HG03097 (cell line): ENCODE measurements at regions not wholly inside any gene's neighbourhood (a gene's known extent, or its start where the extent isn't known, plus 50 kb on each side); places are given as distances from the start of the nearest gene placed in this dataset.
"Not testable (repeated sequence)": the region's sequence is repeated elsewhere in the genome, so short reads cannot be mapped to it uniquely, and the experiment has no call there.

ENCODE experiments used
- ATAC-seq: cut with Tn5 transposase; IDR thresholded peaks from one replicate; pipeline ENCODE4 v1.9.1; 2021; ENCODE audit not compliant: unreplicated experiment, low FRiP score

GRCh38 chr6:4344317-4344899, 209.0 kb upstream of the ECI2 start:
- no peak for ATAC-seq

DNA sequence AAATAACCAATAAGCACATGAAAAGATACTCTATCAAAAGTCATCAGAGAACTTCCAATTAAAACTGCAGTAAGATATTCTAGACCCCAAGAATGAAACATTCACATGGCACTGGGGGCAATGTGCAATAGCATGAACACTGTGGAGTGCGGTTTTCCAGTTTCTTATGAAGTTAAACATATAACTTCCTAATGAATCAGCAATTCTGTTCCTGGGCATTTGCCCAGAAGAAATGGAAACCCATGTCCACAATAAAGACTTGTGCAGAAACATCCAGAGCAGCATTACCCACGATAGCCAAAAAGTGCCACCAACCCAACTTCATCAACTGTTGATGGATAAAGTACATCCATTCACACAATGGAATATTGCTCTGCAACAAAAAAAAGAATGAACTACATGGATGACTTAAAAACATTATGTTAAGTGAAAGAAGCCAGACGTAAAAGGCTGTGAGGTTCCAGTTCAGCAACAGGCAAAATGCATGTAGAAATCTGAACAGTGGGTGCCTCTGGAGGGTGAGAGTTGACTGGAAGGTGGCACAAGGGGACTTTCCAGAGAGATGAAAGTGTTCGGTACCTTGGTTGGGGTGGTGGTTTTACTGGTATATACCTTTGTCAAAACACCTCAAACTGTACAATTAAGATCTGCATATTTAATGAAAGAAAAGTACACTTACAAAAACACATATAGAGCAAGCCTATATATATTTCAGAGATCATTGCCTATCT, 207.2 kb upstream of the ECI2 start:
- ATAC-seq = no peak

DNA sequence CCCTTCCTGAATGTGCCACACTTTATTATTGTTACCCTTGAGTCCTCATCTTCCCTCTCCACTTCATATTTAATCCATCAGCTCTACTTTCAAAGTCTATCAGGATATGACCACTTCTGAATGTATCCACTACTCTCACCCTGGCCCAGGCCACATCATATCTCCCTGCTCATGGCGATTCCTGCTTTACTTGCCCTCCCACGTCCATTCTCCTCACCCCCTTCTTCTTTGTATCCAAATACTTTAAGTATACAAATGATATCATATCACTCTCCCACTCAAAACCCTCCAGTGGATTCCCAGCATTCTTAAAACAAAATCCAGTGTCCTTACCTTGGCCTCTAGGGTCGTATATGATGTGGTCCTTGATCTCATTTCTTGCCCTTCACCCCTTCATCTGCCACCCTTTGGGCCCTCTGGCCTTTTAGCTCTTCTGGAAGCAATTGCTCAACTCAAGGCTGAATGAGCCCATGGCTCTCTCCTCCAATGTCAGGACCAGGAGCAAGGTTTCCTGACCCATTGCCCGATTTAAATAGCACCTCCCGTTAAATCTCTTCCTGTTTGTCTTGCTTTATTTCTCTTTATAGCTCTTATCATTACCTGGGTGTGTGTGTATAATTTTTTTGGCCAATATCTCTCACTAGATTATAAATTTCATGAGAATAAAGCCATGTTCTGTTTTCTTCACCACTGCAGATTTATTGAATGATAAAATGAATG, 205.9 kb upstream of the ECI2 start:
- no peak for ATAC-seq

GRCh38 chr6:4340544-4340943, 205.2 kb upstream of the ECI2 start:
- ATAC-seq = no peak

GRCh38 chr6:4338884-4339283, 203.5 kb upstream of the ECI2 start:
- no peak for ATAC-seq

DNA sequence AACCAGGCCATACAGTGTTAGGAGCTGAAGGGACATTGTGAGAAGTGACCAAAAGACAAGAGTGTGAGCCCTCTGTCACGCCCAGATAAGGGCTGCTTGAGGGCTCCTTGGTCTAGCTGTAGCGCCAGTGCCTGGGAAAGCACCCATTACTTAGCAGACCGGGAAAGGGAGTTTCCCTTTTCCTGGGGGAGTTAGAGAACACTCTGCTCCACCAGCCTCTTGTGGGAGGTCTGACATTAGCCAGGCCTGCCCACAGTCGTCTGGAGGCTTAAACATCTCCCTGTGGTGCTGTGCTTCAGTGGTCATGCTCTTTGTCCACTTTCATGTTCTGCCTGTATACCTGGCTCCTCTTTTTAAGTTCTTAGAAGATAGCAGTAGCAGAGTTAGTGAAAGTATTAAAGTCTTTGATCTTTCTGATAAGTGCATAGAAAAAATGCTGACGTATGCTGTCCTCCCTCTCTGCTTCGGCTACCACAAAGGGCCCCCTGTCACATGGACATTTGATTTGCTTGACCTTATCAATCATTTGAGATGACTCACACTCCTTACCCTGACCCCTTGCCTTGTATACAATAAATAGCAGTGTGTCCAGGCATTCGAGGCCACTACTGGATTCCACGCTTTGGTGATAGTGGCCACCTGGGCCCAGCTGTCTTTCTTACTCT, 201.5 kb upstream of the ECI2 start:
- ATAC-seq = no peak

GRCh38 chr6:4336084-4336483, 200.7 kb upstream of the ECI2 start:
- no peak for ATAC-seq

DNA sequence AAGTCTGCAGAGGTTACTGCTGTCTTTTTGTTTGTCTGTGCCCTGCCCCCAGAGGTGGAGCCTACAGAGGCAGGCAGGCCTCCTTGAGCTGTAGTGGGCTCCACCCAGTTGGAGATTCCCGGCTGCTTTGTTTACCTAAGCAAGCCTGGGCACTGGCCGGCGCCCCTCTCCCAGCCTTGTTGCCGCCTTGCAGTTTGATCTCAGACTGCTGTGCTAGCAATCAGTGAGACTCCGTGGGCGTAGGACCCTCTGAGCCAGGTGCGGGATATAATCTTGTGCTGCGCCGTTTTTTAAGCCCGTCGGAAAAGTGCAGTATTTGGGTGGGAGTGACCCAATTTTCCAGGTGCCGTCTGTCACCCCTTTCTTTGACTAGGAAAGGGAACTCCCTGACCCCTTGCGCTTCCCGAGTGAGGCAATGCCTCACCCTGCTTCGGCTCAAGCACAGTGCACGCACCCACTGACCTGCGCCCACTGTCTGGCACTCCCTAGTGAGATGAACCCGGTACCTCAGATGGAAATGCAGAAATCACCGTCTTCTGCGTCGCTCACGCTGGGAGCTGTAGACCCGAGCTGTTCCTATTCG, 198.9 kb upstream of the ECI2 start:
- ATAC-seq = not testable (repeated sequence)

- ATAC-seq = no peak
These were observed 192.5 kb upstream of the ECI2 start for GRCh38 chr6:4327841-4328240.

- no peak for ATAC-seq
These were observed 189.4 kb upstream of the ECI2 start for GRCh38 chr6:4324746-4325145.

DNA sequence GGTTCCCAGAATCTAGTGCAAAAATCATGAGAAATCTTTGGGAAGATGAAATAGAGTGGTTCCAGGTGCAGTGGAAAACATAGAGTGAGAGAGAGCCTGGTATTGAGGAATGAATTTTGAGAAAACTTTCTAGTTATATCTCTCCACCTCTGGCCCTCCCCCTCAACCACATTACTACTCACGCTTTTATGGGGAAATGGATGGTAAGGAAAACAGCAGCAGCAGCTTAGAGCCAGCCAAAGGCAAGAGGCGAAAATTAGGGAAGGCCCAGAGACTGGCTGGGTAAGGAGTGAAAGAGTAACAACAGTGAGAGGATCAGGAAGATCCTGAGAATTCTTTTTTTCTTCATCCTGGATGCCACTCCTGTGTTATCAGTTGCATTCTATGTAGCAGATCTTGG, 187.9 kb upstream of the ECI2 start:
- ATAC-seq = no peak

DNA sequence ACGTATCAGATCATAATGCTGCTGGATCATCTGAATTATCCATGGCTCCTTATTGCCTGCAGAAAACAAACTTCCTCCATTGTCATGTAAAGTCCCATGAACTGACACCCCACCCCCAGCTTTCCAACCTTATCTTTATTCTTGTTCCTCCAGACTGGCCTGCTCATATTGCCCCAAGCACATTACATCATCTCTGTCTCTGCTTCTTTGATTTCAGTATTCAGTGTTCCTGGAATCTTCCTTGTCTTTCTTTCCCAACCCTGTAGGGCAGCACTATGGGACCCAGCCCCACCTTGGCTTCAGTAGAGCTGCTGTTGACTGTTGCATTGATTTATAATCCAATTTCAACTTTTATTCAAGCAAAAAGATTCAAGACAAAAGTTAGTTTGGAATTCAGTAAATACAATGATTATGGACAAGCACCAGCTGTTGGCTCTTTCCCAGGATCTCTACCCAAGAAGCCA, 187.5 kb upstream of the ECI2 start:
- ATAC-seq = no peak

DNA sequence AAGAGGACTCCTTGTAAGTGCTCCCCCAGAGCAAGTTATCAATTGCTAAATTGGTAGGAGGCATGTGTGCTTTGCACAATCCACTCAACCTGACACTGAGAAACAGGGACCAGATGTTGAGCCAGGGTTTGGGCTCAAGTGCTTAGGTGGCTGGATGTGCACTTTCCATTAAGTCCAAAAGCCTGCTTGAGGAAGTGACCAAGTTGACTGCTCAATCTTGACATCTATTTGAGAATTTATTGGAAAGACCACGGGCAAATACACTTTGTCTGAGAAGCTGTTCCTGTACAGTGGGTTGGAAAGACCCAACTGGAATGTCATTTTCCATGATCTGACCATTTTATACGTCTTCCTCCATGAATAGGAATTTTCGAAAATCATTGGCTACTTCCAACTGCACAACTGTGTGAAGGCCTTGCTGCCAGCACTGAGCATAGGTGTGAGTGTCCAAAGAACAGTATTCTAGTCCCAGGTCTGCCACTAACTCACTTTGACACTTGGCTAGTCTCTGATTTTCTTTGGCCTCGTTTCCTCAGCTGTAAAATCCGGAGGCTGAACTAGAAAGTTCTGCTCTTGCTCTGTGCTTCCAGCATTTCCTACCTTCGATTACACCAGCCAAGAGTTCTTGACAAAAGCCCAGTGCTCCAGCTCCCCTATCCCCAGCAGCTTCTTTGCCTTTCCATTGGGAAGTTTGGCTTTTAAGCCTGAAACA, 186.9 kb upstream of the ECI2 start:
- no peak for ATAC-seq

DNA sequence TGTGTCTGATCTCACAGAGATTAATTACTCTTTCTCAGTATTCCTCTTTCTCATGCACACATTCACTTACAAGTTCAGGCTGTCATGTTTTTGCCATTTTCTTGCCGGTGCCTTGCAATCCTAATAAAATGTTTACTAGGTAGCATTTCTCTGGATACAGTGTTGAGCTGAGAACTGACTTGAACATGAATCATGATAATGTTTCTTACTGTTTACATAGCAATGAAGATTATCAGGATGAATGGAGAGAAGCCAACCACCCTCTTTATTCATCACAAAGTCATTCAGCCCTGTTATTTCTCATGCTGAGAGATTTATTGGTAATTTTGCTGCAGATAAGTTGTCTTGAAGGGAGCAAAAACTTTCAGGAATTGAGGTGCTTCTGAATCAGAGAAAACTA, 185.5 kb upstream of the ECI2 start:
- no peak for ATAC-seq

DNA sequence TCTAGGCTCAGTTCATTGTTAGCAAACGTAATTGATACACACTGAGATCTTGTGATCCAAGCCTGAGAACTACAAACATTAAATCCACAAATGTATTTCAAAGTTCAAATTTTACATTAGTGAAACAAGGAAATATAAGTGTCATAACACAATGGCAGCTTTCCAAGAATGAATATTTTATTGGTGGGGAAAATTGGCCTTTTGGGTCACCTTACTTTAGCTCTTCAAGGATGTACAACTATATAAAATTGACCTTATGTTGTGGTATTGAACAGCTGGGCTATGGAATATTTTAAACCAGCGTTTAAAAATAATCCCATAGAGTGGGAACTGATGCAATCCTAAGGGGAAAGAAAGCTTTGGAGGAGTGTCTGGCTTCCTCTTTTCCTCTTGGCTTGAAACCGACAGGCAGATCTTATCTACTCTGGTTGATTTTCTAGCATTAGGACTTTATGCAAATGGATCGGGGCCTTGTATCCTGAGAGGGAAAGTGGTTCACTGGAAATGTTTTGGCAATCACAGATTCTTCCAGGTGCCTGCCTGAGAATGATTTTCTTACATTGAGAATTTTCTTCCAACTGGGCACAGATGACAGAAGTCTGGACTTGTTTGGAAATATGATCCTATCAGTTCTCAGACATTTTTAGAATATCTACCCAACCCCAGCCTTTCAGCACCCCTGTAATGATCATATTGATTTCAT, 184.8 kb upstream of the ECI2 start:
- no peak for ATAC-seq

- ATAC-seq = no peak
These were observed 182.9 kb upstream of the ECI2 start for GRCh38 chr6:4318321-4318720.

- no peak for ATAC-seq
These were observed 181.6 kb upstream of the ECI2 start for GRCh38 chr6:4316867-4317400.

GRCh38 chr6:4314201-4314707, 178.9 kb upstream of the ECI2 start:
- no peak for ATAC-seq

GRCh38 chr6:4313044-4313686, 177.8 kb upstream of the ECI2 start:
- ATAC-seq = no peak
